Amniotic epithelial cell (primary cell): ENCODE measurements at regions not wholly inside any gene's neighbourhood (a gene's known extent, or its start where the extent isn't known, plus 50 kb on each side); places are given as distances from the start of the nearest gene placed in this dataset.
"Not testable (repeated sequence)": the region's sequence is repeated elsewhere in the genome, so short reads cannot be mapped to it uniquely, and the experiment has no call there.

Source experiments
- DNase-seq: peaks from one replicate; pipeline ENCODE4 v3.0.0-alpha.2; 2010; ENCODE audit warnings: low read depth

GRCh38 chr12:17357396-17357795 is 732.6 kb downstream of the RERGL start:
- no peak for DNase-seq

GRCh38 chr12:17352164-17352563 is 737.8 kb downstream of the RERGL start:
- DNase-seq, result no peak

GRCh38 chr12:17348311-17348710 is 741.7 kb downstream of the RERGL start:
- DNase-seq, result no peak

GRCh38 chr12:17344649-17345048 is 738.7 kb upstream of the LMO3 start:
- no peak for DNase-seq

GRCh38 chr12:17342381-17342961 is 736.5 kb upstream of the LMO3 start:
- no peak for DNase-seq

- DNase-seq, result no peak
Measured at GRCh38 chr12:17335487-17335886, 729.5 kb upstream of the LMO3 start.

- no peak for DNase-seq
Measured at GRCh38 chr12:17334784-17335183, 728.8 kb upstream of the LMO3 start.

GRCh38 chr12:17333287-17333686 is 727.3 kb upstream of the LMO3 start:
- no peak for DNase-seq

GRCh38 chr12:17326649-17327048 is 720.7 kb upstream of the LMO3 start:
- no peak for DNase-seq

GRCh38 chr12:17322090-17322489 is 716.1 kb upstream of the LMO3 start:
- no peak for DNase-seq

- peak; percentile 80 for DNase-seq
Measured at GRCh38 chr12:17304503-17305347, 698.8 kb upstream of the LMO3 start.

GRCh38 chr12:17302001-17302400 is 696.0 kb upstream of the LMO3 start:
- DNase-seq, result no peak

GRCh38 chr12:17301544-17301943 is 695.6 kb upstream of the LMO3 start:
- no peak for DNase-seq

- DNase-seq, result no peak
Measured at GRCh38 chr12:17296882-17297281, 690.9 kb upstream of the LMO3 start.

GRCh38 chr12:17286874-17287273 is 680.9 kb upstream of the LMO3 start:
- DNase-seq, result no peak

GRCh38 chr12:17284873-17285272 is 678.9 kb upstream of the LMO3 start:
- DNase-seq, result no peak

GRCh38 chr12:17283563-17283962 is 677.6 kb upstream of the LMO3 start:
- DNase-seq, result no peak

GRCh38 chr12:17282169-17282568 is 676.2 kb upstream of the LMO3 start:
- DNase-seq, result not testable (repeated sequence)

- no peak for DNase-seq
Measured at GRCh38 chr12:17278946-17279345, 673.0 kb upstream of the LMO3 start.

GRCh38 chr12:17276196-17276595 is 670.2 kb upstream of the LMO3 start:
- DNase-seq, result no peak

GRCh38 chr12:17266856-17267255 is 660.9 kb upstream of the LMO3 start:
- no peak for DNase-seq

GRCh38 chr12:17264603-17265002 is 658.6 kb upstream of the LMO3 start:
- no peak for DNase-seq

GRCh38 chr12:17239874-17240273 is 633.9 kb upstream of the LMO3 start:
- no peak for DNase-seq

GRCh38 chr12:17235996-17236395 is 630.0 kb upstream of the LMO3 start:
- no peak for DNase-seq
